Liver (tissue), 7 donors: ENCODE measurements at regions not wholly inside any gene's neighbourhood (a gene's known extent, or its start where the extent isn't known, plus 50 kb on each side); places are given as distances from the start of the nearest gene placed in this dataset.

Experiments used
- DNase-seq: peaks from one replicate; pipeline ENCODE4 v3.0.0-alpha.2; 2017; ENCODE audit warnings: low spot score
- H3K27ac ChIP-seq, 2 donors: one replicate each; pipeline ENCODE4 v1.7.0; 2013; ENCODE audit warnings: inconsistent platforms in 2 of 2, low read length in 2 of 2, control low read depth in 1 of 2, low read depth in 1 of 2, mild to moderate bottlenecking in 1 of 2
- H3K27me3 ChIP-seq, 4 donors: one replicate each; pipeline versions ENCODE4 v1.6.1 to v1.7.0; 2013; ENCODE audit warnings: low read length in 3 of 4, inconsistent platforms in 1 of 4, mild to moderate bottlenecking in 1 of 4, moderate library complexity in 1 of 4; ENCODE audit not compliant: control insufficient read depth in 4 of 4, insufficient read depth in 4 of 4
- H3K36me3 ChIP-seq, 4 donors: one replicate each; pipeline versions ENCODE4 v1.6.1 to v1.7.0; 2013; ENCODE audit warnings: low read length in 3 of 4, mild to moderate bottlenecking in 3 of 4, low read depth in 1 of 4, moderate library complexity in 1 of 4; ENCODE audit not compliant: control insufficient read depth in 4 of 4, insufficient read depth in 3 of 4
- H3K4me1 ChIP-seq, 4 donors: one replicate each; pipeline versions ENCODE4 v1.6.1 to v1.7.0; 2013; ENCODE audit warnings: low read length in 3 of 4, mild to moderate bottlenecking in 3 of 4, moderate library complexity in 1 of 4; ENCODE audit not compliant: control insufficient read depth in 4 of 4, insufficient read depth in 4 of 4
- H3K4me3 ChIP-seq, 3 donors: one replicate each; pipeline versions ENCODE4 v1.6.1 to v1.7.0; 2013; ENCODE audit warnings: low read length in 3 of 3, control low read depth in 1 of 3, low read depth in 1 of 3, mild to moderate bottlenecking in 1 of 3
- H3K9ac ChIP-seq, 2 donors: one replicate each; pipeline ENCODE4 v1.7.0; 2013; ENCODE audit warnings: low read length in 2 of 2, mild to moderate bottlenecking in 2 of 2, moderate library complexity in 2 of 2, control low read depth in 1 of 2, low read depth in 1 of 2
- H3K9me3 ChIP-seq, 4 donors: one replicate each; pipeline versions ENCODE4 v1.6.1 to v1.7.0; 2013; ENCODE audit warnings: low read length in 3 of 4; ENCODE audit not compliant: control insufficient read depth in 4 of 4
- EGR1 ChIP-seq, 2 donors: IDR thresholded peaks; 2 replicates each; pipeline ENCODE4 v1.6.1; 2016 to 2018; ENCODE audit warnings: antibody characterized with exemption in 2 of 2, low read depth in 2 of 2
- FOXA1 ChIP-seq: IDR thresholded peaks from 2 replicates; pipeline ENCODE4 v1.6.1; 2016; ENCODE audit warnings: antibody characterized with exemption
- FOXA2 ChIP-seq: IDR thresholded peaks from 2 replicates; pipeline ENCODE4 v1.6.1; 2016; ENCODE audit warnings: antibody characterized with exemption
- GABPA ChIP-seq, 2 donors: IDR thresholded peaks in 1 of 2; conservative IDR thresholded peaks in 1 of 2; 2 replicates each; pipeline ENCODE4 v1.6.1; 2016; ENCODE audit warnings: antibody characterized with exemption in 2 of 2, mild to moderate bottlenecking in 1 of 2, moderate library complexity in 1 of 2
- HNF4A ChIP-seq, 2 donors: conservative IDR thresholded peaks; 2 replicates each; pipeline ENCODE4 v1.6.1; 2016; ENCODE audit warnings: antibody characterized with exemption in 2 of 2, mild to moderate bottlenecking in 2 of 2
- HNF4G ChIP-seq: IDR thresholded peaks from 2 replicates; pipeline ENCODE4 v1.6.1; 2016; ENCODE audit warnings: antibody characterized with exemption
- JUND ChIP-seq, 2 donors: IDR thresholded peaks; 2 replicates each; pipeline ENCODE4 v1.6.1; 2016; ENCODE audit warnings: antibody characterized with exemption in 2 of 2
- NR2F2 ChIP-seq: IDR thresholded peaks from 2 replicates; pipeline ENCODE4 v1.6.1; 2016; ENCODE audit warnings: antibody characterized with exemption
- RAD21 ChIP-seq, 2 donors: IDR thresholded peaks; 2 replicates each; pipeline ENCODE4 v1.6.1; 2016; ENCODE audit warnings: antibody characterized with exemption in 2 of 2, mild to moderate bottlenecking in 2 of 2
- RXRA ChIP-seq, 2 donors: IDR thresholded peaks; 2 replicates each; pipeline ENCODE4 v1.6.1; 2017 to 2018; ENCODE audit warnings: antibody characterized with exemption in 2 of 2, mild to moderate bottlenecking in 1 of 2
- SP1 ChIP-seq: IDR thresholded peaks from 2 replicates; pipeline ENCODE4 v1.6.1; 2018; ENCODE audit warnings: antibody characterized with exemption, mild to moderate bottlenecking
- TAF1 ChIP-seq: conservative IDR thresholded peaks from 2 replicates; pipeline ENCODE4 v1.6.1; 2016; ENCODE audit warnings: antibody characterized with exemption, mild to moderate bottlenecking
- YY1 ChIP-seq: IDR thresholded peaks from 2 replicates; pipeline ENCODE4 v1.6.1; 2016; ENCODE audit warnings: antibody characterized with exemption, mild to moderate bottlenecking
- TF ChIP-seq, protein P1 (sequence below): fragments of 150-350 bp; IDR thresholded peaks from 2 replicates; pipeline ENCODE4 v1.5.1; 2017; ENCODE audit warnings: improper control_type of control experiment, low read depth, low read length; ENCODE audit not compliant: missing input control
- TF ChIP-seq, protein P2 (sequence below): IDR thresholded peaks from 2 replicates; pipeline ENCODE4 v1.6.1; 2016; ENCODE audit warnings: antibody characterized with exemption, mild to moderate bottlenecking
- TF ChIP-seq, protein P3 (sequence below): IDR thresholded peaks from 2 replicates; pipeline ENCODE4 v1.6.1; 2016; ENCODE audit warnings: antibody characterized with exemption
- TF ChIP-seq, protein P4 (sequence below): IDR thresholded peaks from 2 replicates; pipeline ENCODE4 v1.6.1; 2016; ENCODE audit warnings: antibody characterized with exemption
- donor health status: healthy.
- donor health status: healthy.
- donor health status: healthy.
- donor health status: healthy.

DNA sequence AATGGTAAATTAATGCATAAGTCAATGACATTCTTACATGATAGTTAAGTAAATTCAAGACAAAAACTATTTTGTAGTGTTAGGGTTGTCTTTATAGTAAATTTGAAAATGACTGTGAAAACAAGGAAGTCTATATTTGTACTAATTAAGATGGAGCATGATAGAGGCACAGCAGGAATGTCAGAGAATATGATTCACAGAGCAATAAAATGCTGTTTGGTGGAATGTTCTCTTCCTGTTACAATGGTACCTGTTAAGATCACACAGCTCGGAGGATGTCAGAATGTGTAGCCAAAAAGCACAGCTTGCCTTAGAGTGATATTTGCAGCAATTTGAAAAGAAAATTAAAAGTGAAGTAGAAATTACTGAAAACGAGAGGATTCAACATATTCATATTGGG lies 2339.7 kb upstream of the RAG2 start (continued):
- TF ChIP-seq, protein P1, sequence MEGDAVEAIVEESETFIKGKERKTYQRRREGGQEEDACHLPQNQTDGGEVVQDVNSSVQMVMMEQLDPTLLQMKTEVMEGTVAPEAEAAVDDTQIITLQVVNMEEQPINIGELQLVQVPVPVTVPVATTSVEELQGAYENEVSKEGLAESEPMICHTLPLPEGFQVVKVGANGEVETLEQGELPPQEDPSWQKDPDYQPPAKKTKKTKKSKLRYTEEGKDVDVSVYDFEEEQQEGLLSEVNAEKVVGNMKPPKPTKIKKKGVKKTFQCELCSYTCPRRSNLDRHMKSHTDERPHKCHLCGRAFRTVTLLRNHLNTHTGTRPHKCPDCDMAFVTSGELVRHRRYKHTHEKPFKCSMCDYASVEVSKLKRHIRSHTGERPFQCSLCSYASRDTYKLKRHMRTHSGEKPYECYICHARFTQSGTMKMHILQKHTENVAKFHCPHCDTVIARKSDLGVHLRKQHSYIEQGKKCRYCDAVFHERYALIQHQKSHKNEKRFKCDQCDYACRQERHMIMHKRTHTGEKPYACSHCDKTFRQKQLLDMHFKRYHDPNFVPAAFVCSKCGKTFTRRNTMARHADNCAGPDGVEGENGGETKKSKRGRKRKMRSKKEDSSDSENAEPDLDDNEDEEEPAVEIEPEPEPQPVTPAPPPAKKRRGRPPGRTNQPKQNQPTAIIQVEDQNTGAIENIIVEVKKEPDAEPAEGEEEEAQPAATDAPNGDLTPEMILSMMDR, result no peak

DNA sequence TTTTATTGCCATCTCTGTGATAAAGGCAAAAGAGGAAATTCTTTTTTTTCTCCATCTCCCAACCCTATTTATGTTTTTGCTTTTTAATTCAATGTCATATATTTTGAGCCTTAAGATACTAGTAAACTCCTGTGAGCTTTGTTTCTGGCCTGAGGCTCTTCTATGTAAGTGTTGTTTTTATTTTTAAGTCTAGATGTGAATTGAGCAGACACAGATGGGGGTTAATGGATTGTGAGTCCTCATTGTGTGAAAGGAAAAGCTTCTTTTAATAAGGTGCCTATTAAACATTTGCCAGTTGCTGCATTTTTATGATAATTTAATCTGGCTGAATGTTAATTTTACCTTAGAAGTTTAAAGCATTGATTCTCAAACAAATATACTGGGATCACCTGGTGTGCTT lies 2337.9 kb upstream of the RAG2 start:
- Histone ChIP-seq H3K4me1 (no peaks in the 10 kb centered on the region), H3K9ac (no peak overlapping the region), H3K27ac (no peak overlapping the region), H3K4me3 (no peak overlapping the region), H3K36me3 (no peaks in the 10 kb centered on the region), H3K9me3 (no peaks in the 10 kb centered on the region), H3K27me3 (no peaks in the 10 kb centered on the region)
- DNase-seq, result no peak
- TF ChIP-seq TAF1, result no peak
- TF ChIP-seq RAD21 (IDR thresholded peaks at IDR 0.05), result no peak
- TF ChIP-seq, protein P2, sequence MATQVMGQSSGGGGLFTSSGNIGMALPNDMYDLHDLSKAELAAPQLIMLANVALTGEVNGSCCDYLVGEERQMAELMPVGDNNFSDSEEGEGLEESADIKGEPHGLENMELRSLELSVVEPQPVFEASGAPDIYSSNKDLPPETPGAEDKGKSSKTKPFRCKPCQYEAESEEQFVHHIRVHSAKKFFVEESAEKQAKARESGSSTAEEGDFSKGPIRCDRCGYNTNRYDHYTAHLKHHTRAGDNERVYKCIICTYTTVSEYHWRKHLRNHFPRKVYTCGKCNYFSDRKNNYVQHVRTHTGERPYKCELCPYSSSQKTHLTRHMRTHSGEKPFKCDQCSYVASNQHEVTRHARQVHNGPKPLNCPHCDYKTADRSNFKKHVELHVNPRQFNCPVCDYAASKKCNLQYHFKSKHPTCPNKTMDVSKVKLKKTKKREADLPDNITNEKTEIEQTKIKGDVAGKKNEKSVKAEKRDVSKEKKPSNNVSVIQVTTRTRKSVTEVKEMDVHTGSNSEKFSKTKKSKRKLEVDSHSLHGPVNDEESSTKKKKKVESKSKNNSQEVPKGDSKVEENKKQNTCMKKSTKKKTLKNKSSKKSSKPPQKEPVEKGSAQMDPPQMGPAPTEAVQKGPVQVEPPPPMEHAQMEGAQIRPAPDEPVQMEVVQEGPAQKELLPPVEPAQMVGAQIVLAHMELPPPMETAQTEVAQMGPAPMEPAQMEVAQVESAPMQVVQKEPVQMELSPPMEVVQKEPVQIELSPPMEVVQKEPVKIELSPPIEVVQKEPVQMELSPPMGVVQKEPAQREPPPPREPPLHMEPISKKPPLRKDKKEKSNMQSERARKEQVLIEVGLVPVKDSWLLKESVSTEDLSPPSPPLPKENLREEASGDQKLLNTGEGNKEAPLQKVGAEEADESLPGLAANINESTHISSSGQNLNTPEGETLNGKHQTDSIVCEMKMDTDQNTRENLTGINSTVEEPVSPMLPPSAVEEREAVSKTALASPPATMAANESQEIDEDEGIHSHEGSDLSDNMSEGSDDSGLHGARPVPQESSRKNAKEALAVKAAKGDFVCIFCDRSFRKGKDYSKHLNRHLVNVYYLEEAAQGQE, result no peak
- TF ChIP-seq, protein P3, sequence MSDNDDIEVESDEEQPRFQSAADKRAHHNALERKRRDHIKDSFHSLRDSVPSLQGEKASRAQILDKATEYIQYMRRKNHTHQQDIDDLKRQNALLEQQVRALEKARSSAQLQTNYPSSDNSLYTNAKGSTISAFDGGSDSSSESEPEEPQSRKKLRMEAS, result no peak
- TF ChIP-seq JUND (IDR thresholded peaks at IDR 0.05), result no peak
- TF ChIP-seq SP1, result no peak
- TF ChIP-seq, protein P1, result no peak
- no peak for TF ChIP-seq FOXA2
- no peak for TF ChIP-seq FOXA1
- no peak for TF ChIP-seq GABPA (IDR thresholded peaks at IDR 0.05 in 1 of 2, conservative IDR thresholded peaks at IDR 0.05 in 1 of 2)
- TF ChIP-seq, protein P4, sequence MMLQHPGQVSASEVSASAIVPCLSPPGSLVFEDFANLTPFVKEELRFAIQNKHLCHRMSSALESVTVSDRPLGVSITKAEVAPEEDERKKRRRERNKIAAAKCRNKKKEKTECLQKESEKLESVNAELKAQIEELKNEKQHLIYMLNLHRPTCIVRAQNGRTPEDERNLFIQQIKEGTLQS, result no peak
- no peak for TF ChIP-seq HNF4G
- TF ChIP-seq YY1, result no peak
- TF ChIP-seq EGR1 (IDR thresholded peaks at IDR 0.05; ENCODE audit: low read depth in 2 of 2), result no peak
- TF ChIP-seq RXRA (IDR thresholded peaks at IDR 0.05), result no peak
- no peak for TF ChIP-seq HNF4A (conservative IDR thresholded peaks at IDR 0.05)
- no peak for TF ChIP-seq NR2F2
